Omental fat pad (tissue), 3 donors: ENCODE measurements at regions not wholly inside any gene's neighbourhood (a gene's known extent, or its start where the extent isn't known, plus 50 kb on each side); places are given as distances from the start of the nearest gene placed in this dataset.

ENCODE experiments used
- ATAC-seq: fragments of 150-250 bp; one replicate; pipeline ENCODE4 v1.9.1; 2016; ENCODE audit warnings: mild to moderate bottlenecking, moderate library complexity; ENCODE audit not compliant: low FRiP score
- DNase-seq: peaks from one replicate; pipeline ENCODE4 v3.0.0-alpha.2; 2019; ENCODE audit warnings: low spot score
- TF ChIP-seq, protein P1 (sequence below), 3 donors: fragments of 450-650 bp; IDR thresholded peaks; one replicate each; pipeline ENCODE4 v1.5.1; 2016 to 2017; ENCODE audit warnings: antibody characterized with exemption in 3 of 3, mild to moderate bottlenecking in 3 of 3, moderate library complexity in 2 of 3

DNA sequence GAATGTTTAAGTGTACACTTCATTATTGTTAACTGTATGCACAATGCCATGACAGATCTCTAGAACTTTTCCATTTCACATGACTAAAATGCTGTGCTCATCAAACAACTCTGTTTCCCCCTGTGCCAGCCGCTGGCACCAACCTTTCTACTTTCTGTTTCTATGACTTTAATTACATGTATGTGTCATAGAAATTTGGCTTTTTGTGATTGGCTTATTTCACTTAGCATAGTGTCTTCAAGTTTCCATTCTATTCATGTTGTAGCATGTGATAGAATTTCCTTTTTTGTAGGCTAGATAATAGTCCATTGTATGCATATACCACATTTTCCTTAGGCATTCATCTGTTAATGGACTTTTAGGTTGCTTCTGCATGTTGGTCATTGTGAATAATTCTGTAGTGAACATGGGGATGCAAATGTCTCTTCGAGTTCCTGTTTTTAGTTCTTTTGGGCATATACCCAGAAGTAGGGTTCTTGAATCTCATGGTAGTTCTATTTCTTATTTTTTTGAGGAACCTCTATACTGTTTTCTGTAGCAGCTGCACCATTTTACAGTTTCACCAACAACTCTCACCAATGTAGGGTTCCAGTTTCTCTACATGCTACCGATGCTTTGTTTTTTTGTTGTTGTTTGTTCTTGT lies 184.4 kb upstream of the DMRT1 start:
- DNase-seq (no peak), ATAC-seq (no peak)
- TF ChIP-seq, protein P1, sequence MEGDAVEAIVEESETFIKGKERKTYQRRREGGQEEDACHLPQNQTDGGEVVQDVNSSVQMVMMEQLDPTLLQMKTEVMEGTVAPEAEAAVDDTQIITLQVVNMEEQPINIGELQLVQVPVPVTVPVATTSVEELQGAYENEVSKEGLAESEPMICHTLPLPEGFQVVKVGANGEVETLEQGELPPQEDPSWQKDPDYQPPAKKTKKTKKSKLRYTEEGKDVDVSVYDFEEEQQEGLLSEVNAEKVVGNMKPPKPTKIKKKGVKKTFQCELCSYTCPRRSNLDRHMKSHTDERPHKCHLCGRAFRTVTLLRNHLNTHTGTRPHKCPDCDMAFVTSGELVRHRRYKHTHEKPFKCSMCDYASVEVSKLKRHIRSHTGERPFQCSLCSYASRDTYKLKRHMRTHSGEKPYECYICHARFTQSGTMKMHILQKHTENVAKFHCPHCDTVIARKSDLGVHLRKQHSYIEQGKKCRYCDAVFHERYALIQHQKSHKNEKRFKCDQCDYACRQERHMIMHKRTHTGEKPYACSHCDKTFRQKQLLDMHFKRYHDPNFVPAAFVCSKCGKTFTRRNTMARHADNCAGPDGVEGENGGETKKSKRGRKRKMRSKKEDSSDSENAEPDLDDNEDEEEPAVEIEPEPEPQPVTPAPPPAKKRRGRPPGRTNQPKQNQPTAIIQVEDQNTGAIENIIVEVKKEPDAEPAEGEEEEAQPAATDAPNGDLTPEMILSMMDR (IDR thresholded peaks at IDR 0.05) = no peak

DNA sequence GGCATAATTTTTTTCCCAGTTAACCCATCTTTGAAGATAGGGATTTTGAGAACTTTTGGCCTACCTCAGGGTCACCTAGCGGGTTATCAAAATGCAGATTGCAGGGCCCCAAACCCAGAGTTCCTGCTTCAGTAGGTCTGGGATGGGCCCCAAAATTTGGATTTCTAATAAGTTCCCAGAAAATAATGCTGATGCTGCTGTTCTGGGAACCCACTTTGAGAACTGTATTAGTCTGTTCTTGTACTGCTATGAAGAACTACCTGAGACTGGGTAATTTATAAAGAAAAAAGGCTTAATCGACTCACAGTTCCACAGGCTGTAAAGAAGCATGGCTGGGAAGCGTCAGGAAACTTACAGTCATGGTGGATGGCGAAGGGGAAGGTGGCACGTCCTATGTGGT lies 182.2 kb upstream of the DMRT1 start:
- ATAC-seq (no peak), DNase-seq (no peak)
- TF ChIP-seq, protein P1 (IDR thresholded peaks at IDR 0.05) = no peak

DNA sequence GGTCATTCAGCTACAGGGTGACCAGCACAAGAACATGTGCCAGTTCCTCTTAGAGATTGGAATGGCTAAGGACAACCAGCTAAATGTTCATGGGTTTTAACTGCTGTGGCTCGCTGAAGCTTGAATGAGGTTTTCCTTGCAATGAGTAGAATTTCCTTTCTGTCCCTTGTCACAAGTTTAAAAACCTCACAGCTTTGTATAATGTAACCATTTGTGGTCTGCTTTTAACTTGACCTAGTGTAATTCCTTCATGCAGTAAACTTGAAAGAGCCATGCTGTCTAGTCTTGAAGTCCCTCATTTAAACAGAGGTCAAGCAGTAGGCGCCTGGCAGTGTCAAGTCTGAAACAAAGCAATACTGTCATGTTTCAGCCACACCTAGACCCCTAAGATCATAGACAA lies 181.3 kb upstream of the DMRT1 start:
- TF ChIP-seq, protein P1 (IDR thresholded peaks at IDR 0.05) = no peak
- no peak for DNase-seq
- ATAC-seq = no peak

DNA sequence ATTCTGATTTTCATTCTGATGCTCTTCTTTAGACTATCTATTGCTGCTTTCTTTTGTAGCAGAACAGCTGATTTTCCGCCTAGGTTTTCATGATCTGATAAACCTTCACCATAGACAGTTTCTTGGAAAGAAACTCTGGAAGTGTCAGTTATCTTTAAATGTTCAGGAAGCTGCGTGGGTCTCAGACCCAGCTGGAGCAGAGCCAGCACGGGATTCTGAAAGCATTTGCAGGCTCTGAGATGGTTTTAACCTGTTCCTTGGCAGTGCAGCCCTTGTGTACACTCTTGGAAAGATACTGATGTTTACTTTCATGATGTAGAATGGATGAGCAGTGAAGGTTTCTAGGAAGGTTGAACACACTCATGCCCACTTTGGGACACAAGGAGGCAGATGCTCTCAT lies 178.0 kb upstream of the DMRT1 start:
- TF ChIP-seq, protein P1 (IDR thresholded peaks at IDR 0.05) = no peak
- DNase-seq (no peak), ATAC-seq (no peak)

DNA sequence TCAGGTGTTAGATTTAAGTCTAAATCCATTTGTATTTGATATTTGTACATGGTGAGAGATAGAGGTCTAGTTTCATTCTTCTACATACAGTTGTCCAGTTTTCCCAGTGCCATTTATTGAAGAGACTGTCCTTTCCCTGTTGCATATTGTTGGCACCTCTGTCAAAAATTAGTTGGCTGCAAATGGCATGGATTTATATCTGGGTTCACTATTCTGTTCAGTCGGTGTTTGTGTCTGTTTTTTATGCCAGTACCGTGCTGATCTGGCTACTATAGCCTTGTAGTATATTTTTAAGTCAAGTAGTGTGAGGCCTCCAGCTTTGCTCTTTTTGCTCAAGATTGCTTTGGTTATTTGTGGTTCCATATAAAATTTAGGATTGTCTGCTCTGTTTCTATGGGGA lies 176.2 kb upstream of the DMRT1 start:
- DNase-seq (no peak), ATAC-seq (no peak)
- TF ChIP-seq, protein P1 (IDR thresholded peaks at IDR 0.05) = no peak

DNA sequence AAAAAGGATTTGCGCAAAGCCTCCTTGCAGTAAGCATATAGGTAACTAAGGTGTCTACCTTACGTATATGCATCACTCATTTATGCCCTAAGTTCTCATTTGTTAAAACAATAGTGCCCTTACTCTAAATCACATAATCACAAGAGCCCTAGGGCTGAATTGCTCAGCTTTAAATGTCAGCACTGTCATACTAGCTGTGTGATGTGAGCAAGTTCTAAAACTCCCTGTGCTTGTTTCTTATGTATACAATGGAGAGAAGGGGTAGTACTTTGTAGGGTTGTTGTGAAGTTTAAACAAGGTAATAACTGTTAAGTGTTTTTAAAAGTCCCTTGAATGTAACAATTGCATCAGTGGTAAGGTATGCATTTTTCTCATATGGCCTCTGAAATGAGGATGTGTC lies 169.5 kb upstream of the DMRT1 start:
- TF ChIP-seq, protein P1 (IDR thresholded peaks at IDR 0.05) = no peak
- ATAC-seq (no peak), DNase-seq (no peak)

DNA sequence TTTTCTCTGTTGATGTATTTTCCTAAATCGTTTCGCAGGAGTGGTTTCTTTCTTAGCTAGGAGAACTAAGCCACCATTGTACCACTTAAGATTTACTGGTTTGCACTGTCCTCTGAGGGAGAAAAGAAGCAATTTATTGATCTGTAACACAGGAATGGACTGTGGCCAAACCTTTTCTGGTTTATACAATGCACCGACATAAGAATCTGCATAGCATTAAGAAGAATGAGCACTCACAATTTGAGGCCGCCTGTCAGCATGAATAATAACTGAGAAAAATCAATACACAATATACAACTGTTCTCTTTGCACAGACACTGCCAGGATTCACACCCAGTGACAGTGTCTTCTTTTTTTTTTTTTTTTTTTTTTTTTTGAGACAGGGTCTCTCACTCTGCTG lies 168.6 kb upstream of the DMRT1 start:
- DNase-seq = no peak
- ATAC-seq = no peak
- TF ChIP-seq, protein P1 (IDR thresholded peaks at IDR 0.05) = no peak
